Natural killer cell (primary cell): ENCODE measurements at regions not wholly inside any gene's neighbourhood (a gene's known extent, or its start where the extent isn't known, plus 50 kb on each side); places are given as distances from the start of the nearest gene placed in this dataset.

Experiments used
- ATAC-seq, 3 donors: fragments of 150-1000 bp in 2 of 3; fragments of 200-7000 bp in 1 of 3; cut with Tn5 transposase; 1 replicate in 1 of 3; 2 replicates in 2 of 3; pipeline ENCODE4 v1.10.0; 2021; ENCODE audit warnings: mild to moderate bottlenecking in 2 of 3, moderate library complexity in 2 of 3
- DNase-seq, 2 donors: peaks; one replicate each; pipeline versions ENCODE4 v3.0.0 to v3.0.0-alpha.2; 2013 to 2021; ENCODE audit warnings: mixed read lengths in 1 of 2
- H3K27ac ChIP-seq: one replicate; pipeline ENCODE4 v1.5.1; 2013; ENCODE audit warnings: mild to moderate bottlenecking, low read length
- H3K27me3 ChIP-seq: one replicate; pipeline ENCODE4 v1.6.1; 2013; ENCODE audit warnings: low read length; ENCODE audit not compliant: control insufficient read depth, insufficient read depth
- H3K36me3 ChIP-seq: one replicate; pipeline ENCODE4 v1.6.1; 2013; ENCODE audit warnings: low read length; ENCODE audit not compliant: control insufficient read depth, insufficient read depth
- H3K4me1 ChIP-seq: one replicate; pipeline ENCODE4 v1.6.1; 2013; ENCODE audit warnings: low read length; ENCODE audit not compliant: control insufficient read depth, insufficient read depth
- H3K4me3 ChIP-seq: one replicate; pipeline ENCODE4 v1.5.1; 2013; ENCODE audit warnings: low read length
- H3K9me3 ChIP-seq: one replicate; pipeline ENCODE4 v1.6.1; 2013; ENCODE audit warnings: low read length; ENCODE audit not compliant: control insufficient read depth, insufficient read depth
- H3K27ac Mint-ChIP-seq, 2 donors: one replicate each; pipeline ENCODE4 v1.8.0; 2022; ENCODE audit warnings: mild to moderate bottlenecking in 2 of 2, mixed read lengths in 2 of 2, moderate library complexity in 1 of 2
- H3K27me3 Mint-ChIP-seq, 2 donors: one replicate each; pipeline ENCODE4 v1.8.0; 2022; ENCODE audit warnings: low read depth in 2 of 2, mixed read lengths in 2 of 2
- H3K36me3 Mint-ChIP-seq: one replicate; pipeline ENCODE4 v1.8.0; 2022; ENCODE audit warnings: mixed read lengths
- H3K4me1 Mint-ChIP-seq, 2 donors: one replicate each; pipeline ENCODE4 v1.8.0; 2022; ENCODE audit warnings: mixed read lengths in 2 of 2
- H3K4me3 Mint-ChIP-seq: one replicate; pipeline ENCODE4 v1.8.0; 2022; ENCODE audit warnings: mild to moderate bottlenecking, moderate library complexity, mixed read lengths
- H3K9me3 Mint-ChIP-seq, 2 donors: one replicate each; pipeline ENCODE4 v1.8.0; 2022; ENCODE audit warnings: mixed read lengths in 2 of 2
- CTCF ChIP-seq: fragments of 200-600 bp; IDR thresholded peaks from one replicate; pipeline ENCODE4 v1.8.0; 2022; ENCODE audit warnings: antibody characterized with exemption
- WGBS: methylation state at CpG from one replicate; pipeline ENCODE4 v1.1.7; 2013; ENCODE audit warnings: missing lambda C conversion rate; ENCODE audit not compliant: insufficient coverage; 5-methylcytosine and 5-hydroxymethylcytosine counted together
- intact Hi-C: fragments of 100-400 bp; cut with micrococcal nuclease; formaldehyde crosslinking; loops from one replicate; pipeline ENCODE4 v1.14.2; 2022

- Mint-ChIP-seq H3K36me3 (no peaks in the 10 kb centered on the region), H3K9me3 (no peaks in the 10 kb centered on the region), H3K27ac (no peak overlapping the region), H3K4me3 (no peak overlapping the region), H3K4me1 (peaks cover 55 to 85% of the 10 kb centered on the region in 2 donors), H3K27me3 (no peaks in the 10 kb centered on the region)
- Histone ChIP-seq H3K9me3 (no peaks in the 10 kb centered on the region), H3K36me3 (no peaks in the 10 kb centered on the region), H3K4me1 (peaks cover 43% of the 10 kb centered on the region), H3K4me3 (no peak overlapping the region), H3K27me3 (no peaks in the 10 kb centered on the region), H3K27ac (no peak overlapping the region)
- intact Hi-C loops, result loop anchor here (10.0 kb wide), 2 partner anchors 69 to 99 kb away; partner anchors contain the start of gene JUN
- DNase-seq, result no peak
- no peak for TF ChIP-seq CTCF
- ATAC-seq, result no peak
- WGBS, result 74% methylated on average over 4 of the region's 4 CpGs
These were observed 100.1 kb upstream of the JUN start for GRCh38 chr1:58883888-58884482.

- Mint-ChIP-seq H3K4me1 (peaks cover 64 to 87% of the 10 kb centered on the region in 2 donors), H3K27ac (peak overlapping the region; percentile 76 to 78), H3K36me3 (no peaks in the 10 kb centered on the region), H3K4me3 (peak overlapping the region; percentile 72), H3K9me3 (no peaks in the 10 kb centered on the region), H3K27me3 (no peaks in the 10 kb centered on the region)
- no peak overlapping the region for H3K4me3 ChIP-seq
- no peak for TF ChIP-seq CTCF
- intact Hi-C loops, result loop anchor here (10.0 kb wide), 2 partner anchors 70 to 100 kb away; partner anchors contain the start of gene JUN
- ATAC-seq (peak in 1 of 3 donors; percentile 22), DNase-seq (peak in 1 of 2 donors; percentile 30)
- peaks cover 43% of the 10 kb centered on the region for H3K4me1 ChIP-seq
- H3K36me3 ChIP-seq, result no peaks in the 10 kb centered on the region
- H3K27ac ChIP-seq, result peak overlapping the region; percentile 31
- no peaks in the 10 kb centered on the region for H3K9me3 ChIP-seq
- 57% methylated on average over 8 of the region's 8 CpGs for WGBS
- no peaks in the 10 kb centered on the region for H3K27me3 ChIP-seq
These were observed 101.1 kb upstream of the JUN start for GRCh38 chr1:58884706-58885661.

GRCh38 chr1:58885998-58886397, 102.2 kb upstream of the JUN start:
- H3K36me3 Mint-ChIP-seq, result no peaks in the 10 kb centered on the region
- peak overlapping the region; percentile 76 to 78 for H3K27ac Mint-ChIP-seq
- Histone ChIP-seq H3K4me3 (no peak overlapping the region), H3K36me3 (no peaks in the 10 kb centered on the region), H3K4me1 (peaks cover 43% of the 10 kb centered on the region), H3K9me3 (no peaks in the 10 kb centered on the region), H3K27me3 (no peaks in the 10 kb centered on the region), H3K27ac (peak overlapping the region; percentile 42)
- DNase-seq, result peak; percentile 34 to 71
- 5% methylated on average over 4 of the region's 5 CpGs for WGBS
- peaks cover 62 to 79% of the 10 kb centered on the region in 2 donors for H3K4me1 Mint-ChIP-seq
- TF ChIP-seq CTCF, result no peak
- H3K27me3 Mint-ChIP-seq, result no peaks in the 10 kb centered on the region
- H3K9me3 Mint-ChIP-seq, result no peaks in the 10 kb centered on the region
- ATAC-seq, result peak; percentile 70 to 91 (median 86)
- intact Hi-C loops, result loop anchor here (1.0 to 10.0 kb wide), 4 partner anchors 25 to 406 kb away; partner anchors contain the start of gene JUN
- peak overlapping the region; percentile 72 for H3K4me3 Mint-ChIP-seq
